PC-3 (cell line): ENCODE measurements at regions not wholly inside any gene's neighbourhood (a gene's known extent, or its start where the extent isn't known, plus 50 kb on each side); places are given as distances from the start of the nearest gene placed in this dataset.

ENCODE experiments used
- ATAC-seq: fragments of 200-7000 bp; cut with Tn5 transposase; 2 replicates; pipeline ENCODE4 v1.9.1; 2020; ENCODE audit warnings: mild to moderate bottlenecking, moderate library complexity
- BruUV-seq: library from RNA; stranded (reverse); fragments of 400-500 nt; replicated peaks from 2 replicates; lab custom pipeline; 2021; lab: Mats Ljungman, UMichigan
- CTCF ChIA-PET: fragments of 300-600 bp; sonication (Branson Sonifier 250); formaldehyde crosslinking; loops from one replicate; lab custom pipeline; 2022; ENCODE audit warnings: antibody characterized with exemption; lab: Charles Lee
- POLR2A ChIA-PET: fragments of 300-600 bp; sonication (Branson Sonifier 250); formaldehyde crosslinking; loops from one replicate; lab custom pipeline; 2022; ENCODE audit warnings: antibody characterized with exemption; ENCODE audit not compliant: unreplicated experiment; lab: Charles Lee
- DNase-seq: peaks from one replicate; pipeline ENCODE4 v3.0.0-alpha.2; 2015
- H2AFZ ChIP-seq: fragments of 300-600 bp; sonication (generic); 2 replicates; pipeline ENCODE4 v1.6.0; 2016; ENCODE audit warnings: antibody characterized with exemption, low read length
- H3F3A ChIP-seq: fragments of 300-600 bp; sonication (generic); one replicate; pipeline ENCODE4 v1.6.0; 2017; ENCODE audit warnings: antibody characterized with exemption, low read length, control low read depth, mild to moderate bottlenecking; ENCODE audit not compliant: unreplicated experiment
- H3K27ac ChIP-seq: fragments of 300-600 bp; sonication (generic); 2 replicates; pipeline ENCODE4 v1.5.1; 2016; ENCODE audit warnings: mild to moderate bottlenecking, low read length
- H3K27me3 ChIP-seq: fragments of 300-600 bp; sonication (generic); 2 replicates; pipeline ENCODE4 v1.6.1; 2016; ENCODE audit warnings: low read length, mixed read lengths
- H3K36me3 ChIP-seq: fragments of 300-600 bp; sonication (generic); 2 replicates; pipeline ENCODE4 v1.6.1; 2016; ENCODE audit warnings: low read depth, mixed run types, low read length, mixed read lengths
- H3K4me1 ChIP-seq: fragments of 300-600 bp; sonication (generic); 2 replicates; pipeline ENCODE4 v1.5.1; 2016; ENCODE audit warnings: low read length; ENCODE audit not compliant: insufficient read depth
- H3K4me2 ChIP-seq: fragments of 300-600 bp; sonication (generic); 2 replicates; pipeline ENCODE4 v1.6.0; 2016; ENCODE audit warnings: low read length
- H3K4me3 ChIP-seq: fragments of 300-600 bp; sonication (generic); 2 replicates; pipeline ENCODE4 v1.5.1; 2016; ENCODE audit warnings: mild to moderate bottlenecking, low read length, mixed read lengths
- H3K79me2 ChIP-seq: fragments of 300-600 bp; sonication (generic); 2 replicates; pipeline ENCODE4 v1.6.1; 2017; ENCODE audit warnings: low read length, mixed read lengths
- H3K9ac ChIP-seq: fragments of 300-600 bp; sonication (generic); 2 replicates; pipeline ENCODE4 v1.6.0; 2016; ENCODE audit warnings: mild to moderate bottlenecking, low read length
- H3K9me2 ChIP-seq: fragments of 300-600 bp; sonication (generic); replicated peaks from 2 replicates; pipeline ENCODE4 v1.6.1; 2016; ENCODE audit warnings: mixed run types, low read length, mixed read lengths
- H3K9me3 ChIP-seq: fragments of 300-600 bp; sonication (generic); 2 replicates; pipeline ENCODE4 v1.6.1; 2016; ENCODE audit warnings: low read length, mixed read lengths
- H4K20me1 ChIP-seq: fragments of 300-600 bp; sonication (generic); 2 replicates; pipeline ENCODE4 v1.6.1; 2016; ENCODE audit warnings: low read length, mixed read lengths
- CTCF ChIP-seq: fragments of 300-600 bp; sonication (generic); conservative IDR thresholded peaks from 2 replicates; pipeline ENCODE4 v1.5.1; 2017; ENCODE audit warnings: antibody characterized with exemption, low read depth, mild to moderate bottlenecking, low read length
- EZH2 ChIP-seq: fragments of 300-600 bp; sonication (generic); IDR thresholded peaks from one replicate; pipeline ENCODE4 v1.6.1; 2017; ENCODE audit warnings: antibody characterized with exemption, mild to moderate bottlenecking, low read length; ENCODE audit not compliant: unreplicated experiment
- EZH2phosphoT487 ChIP-seq: fragments of 300-600 bp; sonication (generic); IDR thresholded peaks from 2 replicates; pipeline ENCODE4 v1.6.1; 2018; ENCODE audit warnings: mild to moderate bottlenecking, antibody characterized with exemption, low read length, borderline replicate concordance
- intact Hi-C: fragments of 100-400 bp; cut with micrococcal nuclease; formaldehyde crosslinking; loops from 2 replicates; pipeline ENCODE4 v1.9.0; 2023

DNA sequence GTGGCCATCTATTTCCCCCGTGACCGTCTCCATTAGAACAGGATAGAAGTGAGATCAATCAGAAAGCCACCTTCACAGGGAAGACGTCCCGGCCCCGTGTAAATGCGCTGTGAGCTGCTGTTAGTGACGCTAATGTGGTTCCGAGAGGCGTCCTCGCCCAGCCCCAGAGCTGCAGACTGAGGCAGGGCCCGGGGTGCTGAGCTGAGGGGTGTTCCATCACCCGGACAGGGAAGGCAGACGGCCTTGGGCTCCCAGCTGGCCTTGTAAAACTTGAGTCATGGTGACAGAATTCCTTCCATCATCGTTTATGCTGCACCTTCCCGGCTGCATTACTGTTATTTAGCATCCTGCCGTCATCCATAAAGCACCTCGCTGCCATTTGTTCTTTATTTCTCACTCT, 195.3 kb upstream of the CTBP2 start:
- no peak overlapping the region for H3K4me2 ChIP-seq
- CTCF ChIA-PET: no interaction called here
- no peaks in the 10 kb centered on the region for H3K4me1 ChIP-seq
- H3K9me2 ChIP-seq: no peaks in the 10 kb centered on the region
- no peaks in the 10 kb centered on the region for H3K9me3 ChIP-seq
- peaks cover 15% of the 10 kb centered on the region; the same call in 1 of the 2 replicates for H3K27me3 ChIP-seq
- no peaks in the 10 kb centered on the region for H3K79me2 ChIP-seq
- intact Hi-C loops: no loop called here
- TF ChIP-seq CTCF: no peak
- TF ChIP-seq EZH2: no peak
- no peak for TF ChIP-seq EZH2phosphoT487
- peak; percentile 33 for DNase-seq
- H3K9ac ChIP-seq: no peak overlapping the region
- no peak overlapping the region for H3K4me3 ChIP-seq
- ATAC-seq: no peak
- no peak overlapping the region for H3K27ac ChIP-seq
- no peaks in the 10 kb centered on the region for H3F3A ChIP-seq
- POLR2A ChIA-PET: no interaction called here
- H4K20me1 ChIP-seq: no peaks in the 10 kb centered on the region
- H2AFZ ChIP-seq: no peak overlapping the region
- no TSS peak for BruUV-seq
- no peaks in the 10 kb centered on the region for H3K36me3 ChIP-seq

GRCh38 chr10:125350519-125350918, 190.2 kb upstream of the CTBP2 start:
- Histone ChIP-seq H3K4me2 (no peak overlapping the region), H3F3A (no peaks in the 10 kb centered on the region), H2AFZ (no peak overlapping the region), H3K9me3 (no peaks in the 10 kb centered on the region), H3K4me1 (no peaks in the 10 kb centered on the region), H4K20me1 (no peaks in the 10 kb centered on the region), H3K79me2 (no peaks in the 10 kb centered on the region), H3K27ac (no peak overlapping the region), H3K36me3 (no peaks in the 10 kb centered on the region), H3K9ac (no peak overlapping the region), H3K27me3 (peaks cover 25% of the 10 kb centered on the region), H3K9me2 (no peaks in the 10 kb centered on the region), H3K4me3 (no peak overlapping the region)
- ATAC-seq: no peak
- BruUV-seq: no TSS peak
- ChIA-PET CTCF (no interaction called here), POLR2A (no interaction called here)
- TF ChIP-seq EZH2phosphoT487 (no peak), EZH2 (no peak), CTCF (no peak)
- intact Hi-C loops: no loop called here
- no peak for DNase-seq

DNA sequence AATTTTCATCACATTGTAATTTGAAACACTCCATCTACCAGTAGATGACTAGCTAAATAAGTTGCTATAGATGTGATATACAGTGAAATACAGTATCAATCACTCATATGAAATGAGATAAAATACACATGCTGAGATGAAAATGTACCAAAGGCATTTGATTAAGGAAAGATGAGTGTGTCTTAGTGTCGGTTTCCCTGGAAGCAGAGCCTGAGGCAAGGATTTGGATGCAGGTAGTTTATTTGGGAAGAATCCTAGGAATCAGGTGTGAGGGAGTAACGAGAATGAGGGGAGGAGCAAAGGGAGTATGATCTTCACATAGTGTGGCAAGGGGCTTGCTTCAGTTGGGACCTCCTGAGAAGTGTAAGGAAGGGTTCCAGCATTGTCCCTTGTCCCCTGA, 188.2 kb upstream of the CTBP2 start:
- Histone ChIP-seq H4K20me1 (no peaks in the 10 kb centered on the region), H3K9ac (no peak overlapping the region), H3K4me2 (no peak overlapping the region), H3K27ac (no peak overlapping the region), H2AFZ (no peak overlapping the region), H3K36me3 (no peaks in the 10 kb centered on the region), H3K9me3 (no peaks in the 10 kb centered on the region), H3K4me3 (no peak overlapping the region), H3K9me2 (no peaks in the 10 kb centered on the region), H3K79me2 (no peaks in the 10 kb centered on the region), H3K4me1 (peaks cover 5% of the 10 kb centered on the region; the same call in 1 of the 2 replicates), H3F3A (no peaks in the 10 kb centered on the region), H3K27me3 (peaks cover 23% of the 10 kb centered on the region)
- no peak for TF ChIP-seq EZH2phosphoT487
- no peak for TF ChIP-seq EZH2
- no peak for TF ChIP-seq CTCF
- no peak for DNase-seq
- no peak for ATAC-seq
- intact Hi-C loops: loop anchor here (10.0 kb wide), 1 partner anchor 346 kb away; no protein-coding TSS in a partner anchor
- POLR2A ChIA-PET: no interaction called here
- no TSS peak for BruUV-seq
- CTCF ChIA-PET: no interaction called here
